ENCODE measurements at regions not wholly inside any gene's neighbourhood (a gene's known extent, or its start where the extent isn't known, plus 50 kb on each side); places are given as distances from the start of the nearest gene placed in this dataset.
"Not testable (repeated sequence)": the region's sequence is repeated elsewhere in the genome, so short reads cannot be mapped to it uniquely, and the experiment has no call there.

DNA sequence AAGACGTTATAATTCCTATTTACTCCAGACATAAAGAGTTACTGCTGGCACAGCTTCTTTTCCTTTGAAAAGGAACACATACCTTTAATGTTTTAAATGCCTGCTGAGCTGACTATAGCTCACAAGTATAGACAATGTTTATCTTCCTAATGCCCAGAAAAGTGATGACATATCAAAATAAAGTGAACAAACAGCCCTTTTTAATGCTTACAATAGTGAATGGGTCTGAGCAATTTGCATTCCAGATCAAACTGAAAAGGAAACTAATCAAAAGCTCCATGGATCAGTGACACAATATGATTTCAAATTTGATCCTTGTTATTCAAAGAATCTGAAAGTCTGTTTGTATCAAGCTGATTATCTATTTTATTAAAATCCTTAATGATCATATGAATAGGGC lies 233.6 kb upstream of the SEMA3E start:
- DNase-seq: peak; percentile 2

DNA sequence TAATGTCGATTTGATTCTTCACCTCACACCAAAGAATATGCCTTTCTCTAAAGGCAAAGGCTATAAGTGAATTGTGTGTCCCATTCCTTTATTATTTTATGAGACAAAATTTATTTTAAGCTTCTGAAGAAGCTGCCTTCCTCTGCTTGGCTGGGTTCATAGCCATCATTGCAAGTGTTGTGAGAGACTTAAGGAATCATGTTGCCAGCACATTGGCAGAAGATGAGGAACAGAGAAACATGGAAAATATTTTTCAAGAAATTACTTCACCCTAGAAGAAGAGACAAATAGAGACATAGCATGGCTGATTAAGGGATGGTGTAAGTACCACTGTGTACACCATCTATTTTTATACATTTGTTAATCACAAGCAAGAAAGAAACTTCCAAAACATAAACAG lies 230.1 kb upstream of the SEMA3E start:
- no peak for DNase-seq

DNA sequence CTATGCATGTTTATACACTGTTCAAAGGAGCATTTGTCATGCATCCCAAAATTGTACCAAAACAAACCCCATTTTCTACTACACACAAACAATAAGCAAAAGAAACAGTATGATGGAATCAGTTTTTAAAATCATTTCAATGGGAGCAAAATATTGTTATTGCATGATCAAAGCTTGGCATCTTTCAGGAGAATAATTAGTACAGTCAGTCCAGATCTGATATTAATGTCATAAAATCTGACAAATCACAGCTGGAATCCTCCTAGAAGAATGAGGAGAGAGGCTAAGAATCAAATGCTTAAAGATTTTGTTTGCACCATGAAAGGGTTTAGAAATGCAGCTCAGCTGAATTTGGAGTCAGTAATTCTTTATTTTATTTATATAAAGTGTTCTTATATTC lies 229.7 kb upstream of the SEMA3E start:
- DNase-seq: no peak

DNA sequence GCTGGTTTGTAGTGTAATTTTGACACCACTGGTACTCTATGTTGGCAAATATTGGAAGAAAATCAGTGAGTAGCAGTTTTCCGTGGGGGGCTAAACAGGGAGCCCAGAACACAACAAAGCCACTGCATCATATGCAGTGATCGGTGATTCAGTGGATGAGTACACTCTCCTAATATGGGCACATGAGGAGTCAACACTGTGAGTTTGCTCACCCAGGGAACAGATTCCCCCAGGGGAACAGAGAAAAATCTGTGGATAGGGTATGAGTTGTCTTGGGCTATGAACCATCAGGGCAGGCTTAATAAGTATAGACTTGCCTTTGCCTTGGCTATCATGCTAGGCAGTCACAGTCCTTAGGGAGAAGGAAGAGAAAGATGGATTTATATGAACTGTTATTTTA lies 227.7 kb upstream of the SEMA3E start:
- no peak for DNase-seq

DNA sequence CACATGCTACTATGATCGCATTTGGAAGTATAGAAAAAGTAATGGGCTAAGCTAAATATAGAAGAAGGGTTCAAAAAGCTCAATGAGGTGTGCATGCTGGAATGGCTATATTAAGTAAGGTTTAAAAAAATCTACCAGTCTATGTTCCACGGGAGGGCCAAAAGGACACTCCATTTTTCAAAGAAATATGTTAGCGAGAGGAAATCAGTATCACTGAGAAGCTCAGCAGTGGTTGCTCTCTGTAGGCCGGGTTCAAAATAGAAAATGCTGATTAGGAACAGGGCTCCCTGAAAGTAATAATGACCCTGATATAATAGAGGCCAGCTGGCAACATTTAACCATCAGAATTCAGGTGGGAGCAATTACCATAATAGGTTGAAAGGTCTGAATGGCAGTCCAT lies 224.5 kb upstream of the SEMA3E start:
- no peak for DNase-seq

DNA sequence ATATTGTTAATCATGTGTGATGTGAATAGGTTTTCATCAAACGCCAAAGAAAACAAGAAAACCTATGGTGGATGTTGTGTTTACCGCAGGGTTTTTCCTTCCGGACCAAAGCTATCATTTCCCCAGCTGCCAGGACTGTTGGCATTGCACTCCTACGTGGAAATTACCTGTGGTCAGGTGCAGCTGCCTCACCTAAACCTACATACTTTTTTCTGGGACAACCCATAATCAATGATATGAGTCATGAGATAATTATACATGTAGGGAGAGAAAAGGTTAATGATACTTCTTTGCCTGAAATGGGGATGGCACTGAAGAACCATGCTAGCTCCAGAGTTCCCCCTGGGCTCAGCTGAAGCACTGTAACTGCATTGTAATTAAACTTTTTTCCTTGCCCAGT lies 223.6 kb upstream of the SEMA3E start:
- DNase-seq: no peak

DNA sequence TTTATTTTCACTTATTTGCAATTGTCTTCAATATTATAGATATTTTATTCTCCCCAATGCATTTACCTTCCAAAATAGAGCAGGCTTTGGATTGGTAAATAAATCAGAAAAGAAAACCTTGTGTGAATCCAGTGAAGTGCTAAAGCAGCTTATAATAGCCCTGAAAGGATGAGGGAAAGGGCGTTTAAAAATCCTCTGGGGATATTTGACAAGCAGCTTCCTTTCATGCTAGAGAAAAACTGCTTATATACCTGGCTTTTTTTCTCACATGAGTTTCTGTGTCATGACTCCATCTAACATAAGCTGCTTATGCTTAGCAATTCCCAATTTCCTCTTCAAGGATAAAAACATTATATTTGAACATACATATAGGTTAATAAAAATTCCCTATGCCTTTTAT lies 221.6 kb upstream of the SEMA3E start:
- no peak for DNase-seq

DNA sequence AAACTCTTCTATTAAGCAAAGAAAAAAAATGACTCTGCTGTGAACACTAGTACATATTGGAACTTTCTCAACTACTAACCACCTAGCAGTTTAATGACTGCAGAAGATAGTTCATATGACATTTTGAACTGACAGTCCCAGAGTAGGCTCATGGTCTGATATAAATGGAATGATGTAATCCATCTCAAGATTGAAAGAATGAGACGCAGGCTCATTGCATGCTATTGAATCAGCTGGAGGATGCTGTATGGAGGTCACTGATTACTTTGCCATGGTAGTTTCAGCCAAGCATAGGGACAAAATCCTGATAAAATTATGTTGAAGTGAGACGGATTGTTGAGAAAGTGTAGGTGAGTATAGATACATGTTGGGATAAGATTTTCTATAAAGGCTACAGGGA lies 217.6 kb upstream of the SEMA3E start:
- no peak for DNase-seq

DNA sequence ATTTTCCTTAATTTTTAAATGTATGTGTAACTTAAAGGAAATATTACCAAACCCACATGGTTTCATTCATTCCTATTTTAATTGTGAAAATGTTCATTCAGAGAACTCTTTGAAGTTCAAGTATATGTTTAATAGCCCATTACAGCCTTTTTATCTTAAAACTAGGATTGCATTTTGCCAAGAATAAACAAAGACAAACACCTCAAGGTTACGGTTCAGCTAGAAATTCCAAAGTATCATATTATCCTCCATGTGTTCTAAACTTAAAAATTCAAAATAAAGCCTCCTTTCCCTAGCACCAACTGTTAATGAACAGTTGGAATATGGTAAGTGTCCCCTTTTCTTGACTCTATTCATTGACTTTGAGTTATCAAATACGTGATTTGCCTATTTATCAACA lies 215.6 kb upstream of the SEMA3E start:
- no peak for DNase-seq

DNA sequence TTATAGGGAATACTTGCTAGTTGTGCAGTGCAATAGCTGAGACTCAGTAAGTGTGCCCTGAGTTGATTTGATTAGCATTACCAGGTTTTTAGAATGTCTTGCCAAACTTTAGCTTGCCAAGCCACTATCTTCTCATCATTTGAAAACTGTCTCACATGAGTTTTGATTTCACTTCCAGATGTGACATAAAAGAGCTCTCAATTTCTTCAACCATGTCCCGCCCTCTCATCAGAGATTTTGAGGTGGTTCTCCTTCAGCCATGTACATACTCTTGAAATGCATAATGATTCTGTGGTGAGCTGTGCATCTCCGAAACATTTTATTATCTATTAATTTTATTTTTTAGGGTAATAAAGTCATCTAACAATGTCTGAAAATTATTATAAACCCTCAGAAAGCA lies 215.0 kb upstream of the SEMA3E start:
- DNase-seq: no peak

DNA sequence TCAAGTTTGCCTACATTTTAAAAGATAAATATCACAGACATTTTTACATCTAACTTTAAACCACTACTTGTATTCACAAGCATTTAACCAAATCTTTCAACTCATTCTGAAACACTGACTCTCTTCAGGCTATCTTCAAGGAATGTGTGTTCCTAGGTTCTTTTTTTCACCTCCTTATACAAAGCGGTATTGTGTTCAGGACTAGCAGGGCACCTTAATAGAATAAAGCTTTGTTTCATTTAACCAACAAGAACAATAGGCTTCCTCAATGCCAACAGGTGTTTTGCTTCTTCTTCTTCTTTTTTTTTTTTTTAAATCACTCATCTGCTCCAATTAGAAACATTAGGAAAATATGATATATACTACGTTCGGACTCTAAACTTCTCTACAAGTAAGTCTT lies 212.9 kb upstream of the SEMA3E start:
- DNase-seq: no peak

DNA sequence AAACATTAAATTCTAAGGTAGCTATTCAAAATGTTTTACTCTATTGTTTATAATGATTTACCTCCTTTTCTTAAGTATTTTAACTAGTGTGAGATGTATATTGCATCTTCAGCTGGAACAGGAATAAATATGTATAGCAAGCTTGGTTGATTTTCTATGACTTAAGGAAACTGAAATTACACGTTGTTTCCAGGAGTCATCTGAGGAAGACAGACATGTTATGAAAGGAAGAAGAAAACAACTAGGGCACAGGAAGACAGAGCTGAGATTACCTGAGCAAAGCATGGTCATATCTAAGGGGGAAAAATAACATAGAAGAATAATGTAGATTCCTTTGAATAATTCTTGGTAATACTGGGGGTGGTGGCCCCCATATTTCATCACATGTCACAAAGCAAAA lies 210.9 kb upstream of the SEMA3E start:
- DNase-seq: no peak

DNA sequence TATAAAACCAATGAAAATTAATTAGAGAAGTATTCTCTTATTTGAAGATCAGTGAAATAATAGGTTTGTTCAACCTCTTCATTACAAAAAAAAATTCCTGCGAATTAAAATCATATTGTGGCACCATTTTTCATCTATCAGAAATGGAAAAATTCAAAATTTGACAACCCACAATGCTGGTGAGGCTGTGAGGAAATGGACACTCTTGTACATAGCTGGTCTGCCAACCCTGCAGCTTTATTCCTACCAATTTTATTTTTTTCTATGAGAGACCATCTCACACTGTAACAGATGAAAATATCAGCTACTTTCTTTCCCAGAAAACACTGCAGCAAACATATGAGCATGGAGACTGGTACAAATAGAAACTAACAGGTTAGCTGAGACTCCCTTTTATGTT lies 208.8 kb upstream of the SEMA3E start:
- DNase-seq: no peak

DNA sequence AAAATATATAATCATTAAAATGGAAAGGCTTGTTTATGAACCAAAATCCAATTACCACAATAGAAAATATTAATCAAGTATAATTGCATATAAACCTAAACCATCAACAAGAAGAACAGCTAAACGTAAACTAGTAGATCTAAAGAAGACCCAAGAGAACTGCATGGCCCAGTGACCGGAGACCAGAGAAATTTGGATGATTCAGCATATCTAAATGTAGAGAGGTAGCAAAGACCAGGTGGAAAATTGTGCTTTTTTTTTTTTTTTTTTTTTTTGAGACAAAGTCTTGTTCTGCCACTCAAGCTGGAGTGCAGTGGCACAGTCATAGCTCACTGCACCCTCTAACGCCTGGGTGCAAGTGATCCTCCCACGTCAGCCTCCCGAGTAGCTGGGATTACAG lies 207.2 kb upstream of the SEMA3E start:
- no peak for DNase-seq

DNA sequence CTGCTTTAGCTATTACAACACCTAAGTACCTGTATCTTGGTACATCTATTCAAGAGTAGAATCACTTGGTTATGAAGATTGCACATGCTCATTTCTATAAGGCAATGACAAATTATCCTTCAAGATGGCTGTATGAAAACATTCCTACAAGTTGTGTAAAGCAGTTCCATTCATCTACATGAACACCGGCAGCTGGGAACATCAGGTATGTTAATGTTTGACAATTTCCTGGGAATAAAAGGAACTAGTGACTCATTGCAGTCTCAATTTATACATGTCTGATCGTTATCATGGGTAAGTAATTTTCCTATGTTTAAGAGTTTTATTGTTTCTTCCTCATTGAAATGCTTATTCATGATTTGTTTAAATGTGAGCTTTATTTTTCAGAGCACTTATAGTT lies 203.2 kb upstream of the SEMA3E start:
- no peak for DNase-seq

DNA sequence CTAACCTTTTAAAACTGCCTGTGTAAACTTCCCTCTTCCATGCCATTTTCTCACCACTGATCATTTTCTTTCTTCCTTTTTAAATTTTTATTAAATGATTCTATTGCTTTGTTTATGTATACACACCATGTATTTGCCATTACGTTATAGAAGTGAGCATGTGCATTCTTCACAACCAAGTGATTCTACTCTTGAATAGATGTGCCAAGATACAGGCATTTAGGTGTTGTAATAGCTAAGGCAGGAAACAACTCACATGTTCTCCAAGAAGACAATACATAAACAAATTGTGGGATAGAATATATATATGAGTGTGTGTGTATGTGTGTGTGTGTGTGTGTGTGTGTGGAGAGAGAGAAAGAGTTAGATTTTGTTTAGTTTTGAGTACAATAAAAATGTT lies 202.6 kb upstream of the SEMA3E start:
- DNase-seq: no peak

DNA sequence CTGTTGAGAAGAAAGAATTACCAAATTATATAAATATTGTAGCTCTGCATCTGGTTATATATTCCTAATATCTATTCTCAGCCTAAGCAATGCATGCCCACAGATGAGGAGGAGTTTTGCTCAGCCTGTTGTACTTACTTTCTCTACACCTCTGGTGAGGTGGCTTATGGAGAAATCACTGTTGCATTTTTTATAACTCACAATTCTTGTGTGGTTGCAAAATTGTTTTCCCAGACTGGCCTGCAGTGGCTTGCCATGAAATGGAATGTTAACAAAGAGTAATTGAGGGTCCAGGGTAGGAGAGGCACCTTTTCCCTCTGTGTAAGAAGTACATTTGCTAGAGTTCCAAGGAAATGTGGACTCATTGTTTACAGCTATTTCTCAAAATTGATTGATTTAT lies 202.0 kb upstream of the SEMA3E start:
- no peak for DNase-seq

DNA sequence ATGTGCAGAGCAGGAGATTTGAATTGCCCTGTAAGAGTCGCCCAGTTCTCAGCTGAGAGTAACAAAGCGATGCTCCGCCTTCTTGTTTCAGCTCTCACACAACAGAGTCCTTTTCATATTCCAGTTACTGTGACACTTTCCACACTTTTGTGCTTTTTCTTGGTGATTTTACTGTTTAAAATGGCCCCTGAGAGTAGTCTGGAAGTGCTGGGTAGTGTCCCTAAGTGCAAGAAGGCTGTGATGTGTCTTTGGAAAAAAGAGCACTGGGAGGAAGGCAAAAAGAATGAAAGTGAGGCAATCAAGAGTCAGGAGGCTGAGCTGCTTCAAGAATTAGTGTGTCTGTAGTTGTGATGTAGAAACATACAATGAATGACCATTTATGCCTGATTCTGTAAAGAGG lies 201.2 kb upstream of the SEMA3E start:
- DNase-seq: no peak

DNA sequence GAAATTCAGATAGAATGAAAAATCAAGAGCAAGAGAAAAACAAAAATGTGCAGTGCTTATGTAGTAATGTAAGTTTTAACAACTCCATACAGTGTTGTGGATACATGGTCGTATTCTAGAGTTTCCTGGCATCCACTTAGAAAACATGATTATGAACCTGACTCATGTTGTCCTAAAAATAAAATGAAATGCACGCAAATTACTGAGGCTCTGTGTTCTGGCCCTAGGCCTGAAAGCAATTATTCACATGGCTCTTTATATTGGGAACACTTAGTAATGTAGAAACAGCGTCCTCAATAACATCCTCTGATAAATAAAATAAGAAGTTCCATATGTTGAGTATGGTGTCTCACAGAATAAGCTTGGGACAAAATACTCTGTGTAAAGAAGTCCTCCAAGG lies 200.2 kb upstream of the SEMA3E start:
- DNase-seq: peak; percentile 13

DNA sequence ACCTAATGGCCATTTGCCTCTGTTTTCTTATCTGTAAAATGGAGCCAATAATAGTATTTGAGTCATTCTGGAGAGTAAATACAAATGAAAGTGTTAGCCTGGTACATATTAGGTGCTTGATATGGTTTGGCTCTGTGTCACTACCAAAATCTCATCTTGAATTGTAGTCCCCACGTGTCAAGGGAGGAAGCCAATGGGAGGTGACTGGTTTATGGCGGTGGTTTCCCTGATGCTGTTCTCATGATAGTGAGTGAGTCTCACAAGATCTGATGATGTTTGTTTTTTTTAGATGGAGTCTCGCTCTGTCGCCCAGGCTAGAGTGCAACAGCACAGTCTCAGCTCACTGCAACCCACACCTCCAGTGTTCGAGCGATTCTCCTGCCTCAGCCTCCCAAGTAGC lies 194.0 kb upstream of the SEMA3E start:
- no peak for DNase-seq

DNA sequence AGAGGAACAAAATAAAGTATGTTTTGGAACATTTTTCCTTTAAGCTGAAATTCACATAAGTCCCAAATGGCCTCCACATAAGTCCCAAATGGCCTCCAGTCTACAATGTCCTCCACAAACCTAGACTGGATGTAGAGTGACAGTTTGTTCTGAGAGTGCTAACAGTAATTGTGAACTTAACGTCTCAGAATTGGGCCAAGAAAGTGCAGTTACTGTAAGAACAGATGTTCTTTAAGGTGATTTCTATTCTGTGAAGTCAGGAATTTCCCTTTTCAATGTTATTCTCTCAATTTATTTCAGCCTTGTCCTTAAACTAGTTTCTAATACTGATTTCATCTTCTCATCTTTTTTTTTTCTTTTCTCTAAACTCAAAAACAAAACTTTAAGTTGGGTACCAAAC lies 188.7 kb upstream of the SEMA3E start:
- no peak for DNase-seq

DNA sequence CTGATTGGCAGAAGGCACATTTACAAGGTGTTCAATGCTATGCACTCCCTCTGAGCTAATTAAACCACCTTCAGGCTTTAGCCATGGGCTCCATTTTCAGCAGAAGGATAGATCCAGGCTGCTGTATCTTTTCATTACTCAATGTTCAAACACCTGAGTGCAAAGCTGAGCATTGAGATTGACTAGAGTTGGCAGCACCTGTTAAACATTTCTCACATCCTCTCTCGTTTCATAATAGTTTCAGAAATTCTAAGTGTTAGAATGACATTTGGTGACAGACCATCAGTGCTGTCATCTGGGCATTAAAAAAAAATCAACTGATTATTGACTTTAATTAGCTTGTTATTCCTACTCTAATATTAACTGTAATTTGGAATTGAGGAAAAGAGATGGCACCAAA lies 187.1 kb upstream of the SEMA3E start:
- no peak for DNase-seq

DNA sequence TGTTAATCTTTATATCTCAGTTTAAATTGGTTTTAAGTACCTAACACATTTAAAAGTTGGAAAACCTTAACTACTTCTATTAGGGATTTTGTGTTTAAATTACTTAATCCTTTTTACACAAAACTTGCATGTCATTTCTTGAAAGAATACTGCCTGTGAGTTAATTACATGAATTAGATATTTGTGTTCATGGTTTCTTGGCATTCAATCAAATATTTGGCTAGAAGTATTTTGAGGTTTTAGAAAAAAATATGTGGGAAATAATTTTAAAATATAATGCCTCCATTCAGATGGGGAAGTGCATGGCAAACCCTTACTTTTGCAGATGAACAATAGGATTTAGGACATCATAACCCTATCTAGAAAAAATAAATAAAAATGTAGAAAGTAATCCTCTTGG lies 186.5 kb upstream of the SEMA3E start:
- peak; percentile 41 for DNase-seq

DNA sequence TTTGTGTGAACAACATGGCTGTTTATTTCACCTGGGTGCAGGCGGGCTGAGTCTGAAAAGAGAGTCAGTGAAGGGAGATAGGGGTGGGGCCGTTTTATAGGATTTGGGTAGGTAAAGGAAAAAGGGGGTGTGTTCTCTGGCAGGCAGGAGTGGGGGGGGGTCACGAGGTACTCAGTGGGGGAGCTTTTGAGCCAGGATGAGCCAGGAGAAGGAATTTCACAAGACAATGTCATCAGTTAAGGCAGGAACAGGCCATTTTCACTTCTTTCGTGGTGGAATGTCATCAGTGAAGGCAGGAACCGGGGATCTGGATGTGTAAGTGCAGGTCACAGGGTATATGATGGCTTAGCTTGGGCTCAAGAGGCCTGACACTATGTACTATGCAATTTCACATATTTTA lies 184.8 kb upstream of the SEMA3E start:
- not testable (repeated sequence) for DNase-seq

DNA sequence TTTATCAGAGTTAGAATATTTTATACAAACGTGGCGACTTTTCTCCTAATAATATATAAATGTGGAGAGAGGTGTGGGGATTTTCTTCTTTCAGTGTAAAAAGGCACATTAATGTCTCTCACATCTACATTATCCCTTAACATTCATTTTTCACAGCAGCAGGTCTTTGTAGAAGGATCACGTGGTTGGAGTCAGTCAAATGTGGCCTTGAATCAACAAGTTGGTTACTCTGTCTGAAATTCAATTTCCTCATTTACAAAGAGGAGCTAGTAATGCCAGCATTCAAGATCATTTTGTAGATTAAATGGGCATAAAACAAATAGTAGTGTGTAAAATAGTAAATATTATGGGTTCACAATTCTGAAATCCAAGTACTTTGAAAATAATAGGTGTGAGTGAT lies 183.1 kb upstream of the SEMA3E start:
- DNase-seq: no peak

DNA sequence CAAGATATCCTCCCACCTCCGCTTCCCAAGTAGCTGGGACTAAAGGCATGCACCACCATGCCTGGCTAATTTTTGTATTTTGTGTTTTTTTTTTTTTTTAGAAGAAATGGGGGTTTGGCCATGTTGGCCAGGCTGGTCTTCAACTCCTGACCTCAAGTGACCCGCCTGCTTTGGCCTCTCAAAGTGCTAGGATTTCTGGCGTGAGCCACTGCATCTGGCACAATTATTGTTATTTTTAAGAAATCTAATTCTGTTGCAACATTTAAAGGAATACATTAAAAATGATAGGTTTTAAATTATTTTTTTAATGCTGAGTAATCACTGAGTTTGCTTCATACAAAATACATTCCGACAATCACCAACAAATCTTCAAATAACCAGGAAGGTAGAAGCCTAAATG lies 178.1 kb upstream of the SEMA3E start:
- no peak for DNase-seq

DNA sequence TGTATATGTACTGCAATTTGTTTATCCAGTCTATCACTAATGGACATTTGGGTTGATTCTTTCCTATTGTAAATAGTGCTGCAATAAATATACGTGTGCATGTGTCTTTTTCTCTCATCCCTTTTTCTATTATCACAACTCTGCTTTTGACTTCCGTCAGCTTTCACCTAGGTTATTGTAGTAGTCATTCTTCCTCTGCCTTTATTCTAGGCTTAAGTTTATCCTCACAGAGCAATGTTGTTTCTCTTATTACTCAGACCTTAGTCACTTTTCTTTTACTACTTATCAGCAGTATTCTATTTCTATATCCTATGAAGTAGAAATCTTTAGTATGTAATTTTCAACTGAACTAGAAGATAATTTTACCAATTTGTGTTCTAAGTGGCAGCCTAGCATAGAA lies 175.3 kb upstream of the SEMA3E start:
- DNase-seq: no peak

All from NCI-H1048 (cell line).